Fibroblast of lung (primary cell): ENCODE measurements at regions not wholly inside any gene's neighbourhood (a gene's known extent, or its start where the extent isn't known, plus 50 kb on each side); places are given as distances from the start of the nearest gene placed in this dataset.
A peak's percentile ranks its signal among the peaks of the same experiment; 100 is the strongest.

Experiments used
- DNase-seq, 2 donors: peaks; one replicate each; pipeline versions ENCODE4 v3.0.0 to v3.0.0-alpha.2; 2010; ENCODE audit warnings: low read depth in 2 of 2
- H2AFZ ChIP-seq: 2 replicates; pipeline ENCODE4 v1.5.1; 2012; ENCODE audit warnings: low read length, control low read depth, inconsistent platforms
- H3K27ac ChIP-seq: 2 replicates; pipeline ENCODE4 v1.5.1; 2011; ENCODE audit warnings: low read length, control low read depth; ENCODE audit not compliant: insufficient read depth
- H3K27me3 ChIP-seq: 2 replicates; pipeline ENCODE4 v1.5.1; 2011; ENCODE audit warnings: mild to moderate bottlenecking, low read length; ENCODE audit not compliant: control insufficient read depth, insufficient read depth
- H3K36me3 ChIP-seq: 2 replicates; pipeline ENCODE4 v1.5.1; 2011; ENCODE audit warnings: low read length; ENCODE audit not compliant: control insufficient read depth, insufficient read depth
- H3K4me1 ChIP-seq: 2 replicates; pipeline ENCODE4 v1.5.1; 2011; ENCODE audit warnings: low read length; ENCODE audit not compliant: control insufficient read depth, insufficient read depth; ENCODE audit errors: extremely low read depth
- H3K4me2 ChIP-seq: 2 replicates; pipeline ENCODE4 v1.5.1; 2011; ENCODE audit warnings: low read length, control low read depth; ENCODE audit not compliant: insufficient read depth; ENCODE audit errors: extremely low read depth
- H3K4me3 ChIP-seq, 4 experiments: fragments of 200-600 bp in 1 of 4; sonication (generic) in 1 of 4; replicated peaks in 1 of 4; 2 replicates each; pipeline ENCODE4 v1.5.1; 2011 to 2016; ENCODE audit warnings: low read length in 4 of 4, low read depth in 3 of 4, mild to moderate bottlenecking in 3 of 4, control low read depth in 2 of 4, inconsistent platforms in 1 of 4, mixed read lengths in 1 of 4; ENCODE audit not compliant: insufficient read depth in 1 of 4; ENCODE audit errors: control extremely low read depth in 1 of 4
- H3K79me2 ChIP-seq: 2 replicates; pipeline ENCODE4 v1.5.1; 2012; ENCODE audit warnings: mild to moderate bottlenecking, low read length, inconsistent platforms; ENCODE audit not compliant: control insufficient read depth, insufficient read depth
- H3K9ac ChIP-seq: 2 replicates; pipeline ENCODE4 v1.5.1; 2011; ENCODE audit warnings: mild to moderate bottlenecking, low read length, control low read depth; ENCODE audit not compliant: insufficient read depth
- H3K9me3 ChIP-seq: 2 replicates; pipeline ENCODE4 v1.5.1; 2012; ENCODE audit warnings: low read depth, low read length; ENCODE audit not compliant: control insufficient read depth, insufficient read depth
- H4K20me1 ChIP-seq: 2 replicates; pipeline ENCODE4 v1.5.1; 2011; ENCODE audit warnings: low read length; ENCODE audit not compliant: control insufficient read depth, insufficient read depth; ENCODE audit errors: extremely low read depth
- CTCF ChIP-seq, 2 donors: IDR thresholded peaks in 1 of 2; conservative IDR thresholded peaks in 1 of 2; 1 replicate in 1 of 2; 2 replicates in 1 of 2; pipeline ENCODE4 v1.5.1; 2011 to 2012; ENCODE audit warnings: low read length in 2 of 2, control low read depth in 1 of 2, inconsistent platforms in 1 of 2, low read depth in 1 of 2, mild to moderate bottlenecking in 1 of 2
- EZH2 ChIP-seq: IDR thresholded peaks from 2 replicates; pipeline ENCODE4 v1.5.1; 2012; ENCODE audit warnings: low read length, control low read depth, mild to moderate bottlenecking; ENCODE audit errors: missing control alignments

- Histone ChIP-seq H3K79me2 (no peaks in the 10 kb centered on the region), H2AFZ (no peak overlapping the region), H3K4me2 (no peak overlapping the region), H4K20me1 (no peaks in the 10 kb centered on the region), H3K9ac (no peak overlapping the region), H3K4me1 (peaks cover 11% of the 10 kb centered on the region), H3K27me3 (no peaks in the 10 kb centered on the region), H3K27ac (no peak overlapping the region), H3K9me3 (no peaks in the 10 kb centered on the region), H3K4me3 (no peak overlapping the region), H3K36me3 (no peaks in the 10 kb centered on the region)
- TF ChIP-seq EZH2 = no peak
- no peak for TF ChIP-seq CTCF (conservative IDR thresholded peaks at IDR 0.05 in 1 of 2, IDR thresholded peaks at IDR 0.05 in 1 of 2; ENCODE audit: low read depth in 1 of 2, low read length in 2 of 2)
- DNase-seq = peak in 1 of 2 donors; percentile 18
Measured at GRCh38 chr6:22142856-22143255, 154.0 kb downstream of the PRL start.

GRCh38 chr6:22145376-22145775, 151.5 kb downstream of the PRL start:
- H3K4me1 ChIP-seq = peaks cover 20% of the 10 kb centered on the region
- no peak overlapping the region for H2AFZ ChIP-seq
- H3K9me3 ChIP-seq = no peaks in the 10 kb centered on the region
- no peak for DNase-seq
- no peak overlapping the region for H3K4me2 ChIP-seq
- no peaks in the 10 kb centered on the region for H3K36me3 ChIP-seq
- peak overlapping the region in 1 of 4 experiments; percentile 60 for H3K4me3 ChIP-seq
- H3K27ac ChIP-seq = no peak overlapping the region
- TF ChIP-seq CTCF (conservative IDR thresholded peaks at IDR 0.05 in 1 of 2, IDR thresholded peaks at IDR 0.05 in 1 of 2; ENCODE audit: low read depth in 1 of 2, low read length in 2 of 2) (no peak), EZH2 (no peak)
- no peaks in the 10 kb centered on the region for H4K20me1 ChIP-seq
- H3K27me3 ChIP-seq = no peaks in the 10 kb centered on the region
- H3K79me2 ChIP-seq = no peaks in the 10 kb centered on the region
- no peak overlapping the region for H3K9ac ChIP-seq

- H3K4me3 ChIP-seq = peak overlapping the region in 3 of 4 experiments; percentile 44 to 60 (median 55)
- peak overlapping the region; percentile 98 for H3K4me2 ChIP-seq
- H4K20me1 ChIP-seq = no peaks in the 10 kb centered on the region
- peaks cover 20% of the 10 kb centered on the region for H3K4me1 ChIP-seq
- H3K27me3 ChIP-seq = no peaks in the 10 kb centered on the region
- no peaks in the 10 kb centered on the region for H3K9me3 ChIP-seq
- TF ChIP-seq EZH2 (no peak), CTCF (conservative IDR thresholded peaks at IDR 0.05 in 1 of 2, IDR thresholded peaks at IDR 0.05 in 1 of 2; ENCODE audit: low read depth in 1 of 2, low read length in 2 of 2) (peak; percentile 46 to 52)
- no peak overlapping the region for H2AFZ ChIP-seq
- H3K9ac ChIP-seq = no peak overlapping the region
- peak; percentile 82 for DNase-seq
- no peaks in the 10 kb centered on the region for H3K79me2 ChIP-seq
- H3K27ac ChIP-seq = no peak overlapping the region
- H3K36me3 ChIP-seq = no peaks in the 10 kb centered on the region
Measured at GRCh38 chr6:22145823-22146677, 150.8 kb downstream of the PRL start.
